Endothelial cell of umbilical vein (primary cell): ENCODE measurements at regions not wholly inside any gene's neighbourhood (a gene's known extent, or its start where the extent isn't known, plus 50 kb on each side); places are given as distances from the start of the nearest gene placed in this dataset.

Experiments
- EZH2 ChIP-seq: IDR thresholded peaks from 2 replicates; pipeline ENCODE4 v1.6.1; 2012; ENCODE audit warnings: borderline replicate concordance, low read depth, mild to moderate bottlenecking, moderate library complexity, low read length, inconsistent platforms; ENCODE audit not compliant: severe bottlenecking
- FOS ChIP-seq: IDR thresholded peaks from 2 replicates; pipeline ENCODE4 v1.6.1; 2011; ENCODE audit warnings: mild to moderate bottlenecking, low read length, moderate library complexity, borderline replicate concordance; ENCODE audit not compliant: insufficient read depth
- GATA2 ChIP-seq: IDR thresholded peaks from 2 replicates; pipeline ENCODE4 v1.7.0; 2011; ENCODE audit warnings: low read depth, mild to moderate bottlenecking, moderate library complexity, mixed read lengths, low read length; ENCODE audit not compliant: insufficient read length, insufficient read depth
- JUN ChIP-seq: IDR thresholded peaks from 2 replicates; pipeline ENCODE4 v1.6.1; 2011; ENCODE audit warnings: borderline replicate concordance, low read depth; ENCODE audit not compliant: insufficient read length, insufficient read depth
- MYC ChIP-seq: IDR thresholded peaks from one replicate; pipeline ENCODE4 v1.6.1; 2011; ENCODE audit warnings: mild to moderate bottlenecking, low read depth, low read length
- POLR2A ChIP-seq: IDR thresholded peaks from 2 replicates; pipeline ENCODE4 v1.6.1; 2012; ENCODE audit warnings: low read depth, mild to moderate bottlenecking, control low read depth, low read length
- POLR2AphosphoS5 ChIP-seq: IDR thresholded peaks from 2 replicates; pipeline ENCODE4 v1.6.1; 2012; ENCODE audit warnings: low read depth, mild to moderate bottlenecking, control low read depth, low read length, moderate library complexity; ENCODE audit not compliant: insufficient read depth
- TF ChIP-seq, protein P1 (sequence below), 2 donors: IDR thresholded peaks; 1 replicate in 1 of 2; 2 replicates in 1 of 2; pipeline ENCODE4 v1.5.1; 2011; ENCODE audit warnings: low read length in 2 of 2, mild to moderate bottlenecking in 2 of 2, moderate library complexity in 2 of 2, control low read depth in 1 of 2, inconsistent platforms in 1 of 2, low read depth in 1 of 2; ENCODE audit not compliant: insufficient read depth in 1 of 2; ENCODE audit errors: extremely low read depth in 1 of 2
- TF ChIP-seq, protein P2 (sequence below): IDR thresholded peaks from 2 replicates; pipeline ENCODE4 v1.6.1; 2011; ENCODE audit not compliant: insufficient read depth, insufficient read length

DNA sequence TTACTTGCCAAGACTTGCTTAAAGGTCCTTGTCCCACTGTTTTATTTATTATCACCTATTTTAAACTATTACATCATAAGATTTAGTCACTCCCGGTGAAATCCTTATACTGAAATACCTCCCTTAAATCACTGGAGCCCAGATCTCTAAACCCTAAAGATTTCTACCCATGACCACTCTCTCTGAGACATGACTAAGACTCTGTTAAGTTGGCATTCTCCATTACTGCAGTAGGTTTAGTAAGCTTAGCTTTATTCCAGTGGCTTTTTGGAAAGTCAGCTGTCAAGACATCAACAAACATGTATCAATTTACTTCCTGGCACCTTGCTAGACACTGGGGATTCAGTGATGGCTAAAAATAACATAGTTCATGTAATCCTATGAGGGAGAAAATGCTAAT is 874.2 kb downstream of the KCNMA1 start:
- TF ChIP-seq POLR2A (no peak), EZH2 (no peak), JUN (no peak), GATA2 (no peak), POLR2AphosphoS5 (no peak), MYC (no peak), FOS (no peak)
- TF ChIP-seq, protein P1, sequence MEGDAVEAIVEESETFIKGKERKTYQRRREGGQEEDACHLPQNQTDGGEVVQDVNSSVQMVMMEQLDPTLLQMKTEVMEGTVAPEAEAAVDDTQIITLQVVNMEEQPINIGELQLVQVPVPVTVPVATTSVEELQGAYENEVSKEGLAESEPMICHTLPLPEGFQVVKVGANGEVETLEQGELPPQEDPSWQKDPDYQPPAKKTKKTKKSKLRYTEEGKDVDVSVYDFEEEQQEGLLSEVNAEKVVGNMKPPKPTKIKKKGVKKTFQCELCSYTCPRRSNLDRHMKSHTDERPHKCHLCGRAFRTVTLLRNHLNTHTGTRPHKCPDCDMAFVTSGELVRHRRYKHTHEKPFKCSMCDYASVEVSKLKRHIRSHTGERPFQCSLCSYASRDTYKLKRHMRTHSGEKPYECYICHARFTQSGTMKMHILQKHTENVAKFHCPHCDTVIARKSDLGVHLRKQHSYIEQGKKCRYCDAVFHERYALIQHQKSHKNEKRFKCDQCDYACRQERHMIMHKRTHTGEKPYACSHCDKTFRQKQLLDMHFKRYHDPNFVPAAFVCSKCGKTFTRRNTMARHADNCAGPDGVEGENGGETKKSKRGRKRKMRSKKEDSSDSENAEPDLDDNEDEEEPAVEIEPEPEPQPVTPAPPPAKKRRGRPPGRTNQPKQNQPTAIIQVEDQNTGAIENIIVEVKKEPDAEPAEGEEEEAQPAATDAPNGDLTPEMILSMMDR (IDR thresholded peaks at IDR 0.05; ENCODE audit: extremely low read depth in 1 of 2, insufficient read depth in 1 of 2, low read depth in 1 of 2, low read length in 2 of 2): no peak
- TF ChIP-seq, protein P2, sequence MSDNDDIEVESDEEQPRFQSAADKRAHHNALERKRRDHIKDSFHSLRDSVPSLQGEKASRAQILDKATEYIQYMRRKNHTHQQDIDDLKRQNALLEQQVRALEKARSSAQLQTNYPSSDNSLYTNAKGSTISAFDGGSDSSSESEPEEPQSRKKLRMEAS: no peak
